HUES6 (cell line): ENCODE measurements at regions not wholly inside any gene's neighbourhood (a gene's known extent, or its start where the extent isn't known, plus 50 kb on each side); places are given as distances from the start of the nearest gene placed in this dataset.
"Not testable (repeated sequence)": the region's sequence is repeated elsewhere in the genome, so short reads cannot be mapped to it uniquely, and the experiment has no call there.

ENCODE experiments used
- H3K27ac ChIP-seq: 2 replicates; pipeline ENCODE4 v1.7.0; 2013; ENCODE audit warnings: low read depth, mild to moderate bottlenecking, low read length, inconsistent platforms
- H3K27me3 ChIP-seq: 2 replicates; pipeline ENCODE4 v1.6.1; 2013; ENCODE audit warnings: low read length; ENCODE audit not compliant: control insufficient read depth, insufficient read depth
- H3K36me3 ChIP-seq: 2 replicates; pipeline ENCODE4 v1.6.1; 2013; ENCODE audit warnings: low read length; ENCODE audit not compliant: control insufficient read depth, insufficient read depth
- H3K4me1 ChIP-seq: 2 replicates; pipeline ENCODE4 v1.6.1; 2013; ENCODE audit warnings: low read length; ENCODE audit not compliant: control insufficient read depth, insufficient read depth
- H3K4me3 ChIP-seq: 2 replicates; pipeline ENCODE4 v1.5.1; 2013; ENCODE audit warnings: low read depth, low read length
- H3K9ac ChIP-seq: one replicate; pipeline ENCODE4 v1.6.1; 2013; ENCODE audit warnings: mild to moderate bottlenecking, low read length
- H3K9me3 ChIP-seq: 2 replicates; pipeline ENCODE4 v1.6.1; 2013; ENCODE audit warnings: low read depth, low read length; ENCODE audit not compliant: control insufficient read depth, insufficient read depth

GRCh38 chr4:13912966-13913365 lies 285.4 kb upstream of the BOD1L1 start:
- Histone ChIP-seq H3K36me3 (no peaks in the 10 kb centered on the region), H3K4me1 (0 out of 2 replicates have a peak, but pooled peaks cover under 1% of the 10 kb centered on the region), H3K27me3 (no peaks in the 10 kb centered on the region), H3K9me3 (no peaks in the 10 kb centered on the region), H3K9ac (no peak overlapping the region), H3K27ac (no peak overlapping the region), H3K4me3 (no peak overlapping the region)

GRCh38 chr4:13917015-13917414 lies 289.5 kb upstream of the BOD1L1 start:
- Histone ChIP-seq H3K9ac (no peak overlapping the region), H3K4me1 (peaks cover 17% of the 10 kb centered on the region), H3K9me3 (no peaks in the 10 kb centered on the region), H3K27ac (no peak overlapping the region), H3K4me3 (no peak overlapping the region), H3K27me3 (no peaks in the 10 kb centered on the region), H3K36me3 (no peaks in the 10 kb centered on the region)

DNA sequence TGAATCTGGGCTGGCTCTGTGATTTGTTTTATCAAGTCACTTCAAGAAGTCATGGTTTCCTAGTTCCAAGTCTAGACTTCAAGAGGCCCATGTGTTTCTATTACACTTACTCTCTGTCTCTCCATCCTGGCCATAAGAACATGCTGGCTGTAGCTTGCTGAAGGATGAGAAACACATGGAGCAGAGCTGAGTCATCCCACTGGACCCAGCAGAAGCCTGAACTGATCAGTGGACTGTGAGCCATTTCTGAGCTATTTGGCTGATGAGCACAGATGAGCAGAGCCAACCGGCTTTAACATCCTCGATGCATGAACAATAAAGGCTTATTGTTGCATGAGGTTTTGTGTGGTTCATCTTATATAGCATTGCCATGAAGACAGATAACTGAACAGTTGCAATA lies 290.6 kb upstream of the BOD1L1 start:
- Histone ChIP-seq H3K27me3 (no peaks in the 10 kb centered on the region), H3K9me3 (no peaks in the 10 kb centered on the region), H3K4me3 (no peak overlapping the region), H3K36me3 (no peaks in the 10 kb centered on the region), H3K27ac (no peak overlapping the region), H3K9ac (no peak overlapping the region), H3K4me1 (peaks cover 17% of the 10 kb centered on the region)

DNA sequence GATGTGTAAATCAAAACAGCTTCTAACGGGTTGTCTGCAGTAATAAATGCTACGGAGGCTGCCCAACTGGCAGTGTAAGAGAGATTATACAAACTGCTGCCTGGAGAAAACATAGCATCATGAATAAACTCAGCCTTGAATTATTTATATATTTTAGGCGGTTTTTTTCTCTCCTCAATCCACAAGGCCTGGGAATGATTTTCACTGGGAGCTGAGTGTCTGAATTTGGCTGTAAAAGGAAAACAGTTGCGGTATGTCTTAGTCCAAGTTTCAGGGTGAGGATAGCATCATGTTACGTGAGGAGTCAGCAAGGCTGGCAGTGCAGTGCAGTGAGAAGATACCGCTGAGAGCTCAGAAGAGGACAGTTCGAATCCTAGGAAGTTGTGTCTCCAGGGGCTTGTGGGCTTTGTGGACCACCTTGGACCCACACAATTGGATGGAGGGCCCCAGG lies 291.5 kb upstream of the BOD1L1 start:
- peaks cover 17% of the 10 kb centered on the region for H3K4me1 ChIP-seq
- H3K36me3 ChIP-seq = no peaks in the 10 kb centered on the region
- H3K27me3 ChIP-seq = no peaks in the 10 kb centered on the region
- H3K4me3 ChIP-seq = no peak overlapping the region
- no peaks in the 10 kb centered on the region for H3K9me3 ChIP-seq
- H3K9ac ChIP-seq = no peak overlapping the region
- no peak overlapping the region for H3K27ac ChIP-seq

GRCh38 chr4:13920111-13920875 lies 292.8 kb upstream of the BOD1L1 start:
- no peaks in the 10 kb centered on the region for H3K9me3 ChIP-seq
- H3K4me3 ChIP-seq = no peak overlapping the region
- no peaks in the 10 kb centered on the region for H3K27me3 ChIP-seq
- H3K4me1 ChIP-seq = peaks cover 17% of the 10 kb centered on the region
- peak overlapping the region; percentile 52; the same call in 1 of the 2 replicates for H3K27ac ChIP-seq
- H3K9ac ChIP-seq = peak overlapping the region; percentile 42
- no peaks in the 10 kb centered on the region for H3K36me3 ChIP-seq

DNA sequence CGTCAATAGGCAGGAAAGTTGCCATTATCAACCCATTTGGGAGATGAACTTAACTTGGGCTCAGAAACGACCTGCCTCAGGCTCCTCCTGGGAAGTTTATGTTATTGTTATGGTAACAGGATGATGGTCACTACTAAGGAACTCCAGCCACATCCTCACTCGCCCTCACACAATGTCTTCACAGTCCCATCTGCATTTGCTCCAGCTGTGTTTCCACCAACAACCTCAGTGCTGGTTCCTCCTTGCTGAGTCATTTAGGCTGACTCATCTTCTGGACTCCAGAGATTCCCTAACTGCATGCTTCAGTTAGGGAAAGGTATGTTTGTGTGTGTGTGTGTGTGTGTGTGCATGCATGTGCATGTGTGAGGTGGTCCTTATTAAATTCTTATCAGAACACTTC lies 293.4 kb upstream of the BOD1L1 start:
- no peak overlapping the region for H3K4me3 ChIP-seq
- H3K27ac ChIP-seq = peak overlapping the region; percentile 52; the same call in 1 of the 2 replicates
- H3K36me3 ChIP-seq = no peaks in the 10 kb centered on the region
- H3K27me3 ChIP-seq = no peaks in the 10 kb centered on the region
- H3K4me1 ChIP-seq = peaks cover 17% of the 10 kb centered on the region
- peak overlapping the region; percentile 42 for H3K9ac ChIP-seq
- H3K9me3 ChIP-seq = no peaks in the 10 kb centered on the region

DNA sequence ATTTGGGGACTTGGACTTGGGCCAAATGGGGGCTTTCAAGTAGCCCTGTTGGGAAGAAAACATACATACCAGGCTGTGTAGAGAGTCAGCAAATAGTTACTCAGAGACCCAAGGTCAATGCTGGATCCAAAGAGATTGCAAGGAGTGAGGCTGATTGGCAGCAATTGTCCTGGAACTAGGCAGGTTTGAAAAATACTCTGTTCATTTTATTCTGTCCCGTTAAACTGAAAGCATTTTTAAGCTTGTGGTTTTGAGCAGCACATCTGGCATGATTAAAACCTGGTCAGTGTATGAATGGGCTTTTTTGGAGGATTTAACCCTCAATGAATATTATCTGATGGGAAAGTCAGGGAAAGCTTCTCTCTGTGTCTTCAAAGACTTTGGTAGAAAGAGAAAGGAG lies 294.3 kb upstream of the BOD1L1 start:
- peak overlapping the region; percentile 25; the same call in 1 of the 2 replicates for H3K27ac ChIP-seq
- H3K4me1 ChIP-seq = peaks cover 17% of the 10 kb centered on the region
- H3K9ac ChIP-seq = no peak overlapping the region
- H3K4me3 ChIP-seq = no peak overlapping the region
- no peaks in the 10 kb centered on the region for H3K9me3 ChIP-seq
- no peaks in the 10 kb centered on the region for H3K36me3 ChIP-seq
- H3K27me3 ChIP-seq = no peaks in the 10 kb centered on the region

- H3K9ac ChIP-seq = no peak overlapping the region
- H3K27me3 ChIP-seq = no peaks in the 10 kb centered on the region
- no peak overlapping the region for H3K27ac ChIP-seq
- peaks cover 17% of the 10 kb centered on the region for H3K4me1 ChIP-seq
- H3K9me3 ChIP-seq = no peaks in the 10 kb centered on the region
- H3K36me3 ChIP-seq = no peaks in the 10 kb centered on the region
- H3K4me3 ChIP-seq = no peak overlapping the region
These were observed 294.9 kb upstream of the BOD1L1 start for GRCh38 chr4:13922459-13922858.

- Histone ChIP-seq H3K36me3 (no peaks in the 10 kb centered on the region), H3K4me1 (peaks cover 17% of the 10 kb centered on the region), H3K27me3 (no peaks in the 10 kb centered on the region), H3K9ac (no peak overlapping the region), H3K4me3 (no peak overlapping the region), H3K27ac (no peak overlapping the region), H3K9me3 (no peaks in the 10 kb centered on the region)
These were observed 295.5 kb upstream of the BOD1L1 start for GRCh38 chr4:13922873-13923645.

DNA sequence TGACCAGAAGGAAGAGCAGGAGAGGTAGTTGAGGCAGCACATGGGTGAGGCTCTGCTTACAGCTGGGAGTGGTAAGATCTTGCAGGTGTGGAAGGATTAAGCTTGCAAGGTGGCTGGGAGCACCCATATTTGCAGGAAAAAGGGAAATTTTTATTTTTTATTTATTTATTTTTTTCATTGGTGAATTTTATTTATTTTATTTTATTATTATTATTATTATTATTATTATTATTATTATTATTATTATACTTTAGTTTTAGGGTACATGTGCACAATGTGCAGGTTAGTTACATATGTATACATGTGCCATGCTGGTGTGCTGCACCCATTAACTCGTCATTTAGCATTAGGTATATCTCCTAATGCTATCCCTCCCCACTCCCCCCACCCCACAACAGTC lies 297.4 kb upstream of the BOD1L1 start:
- H3K9ac ChIP-seq, H3K27ac ChIP-seq, H3K27me3 ChIP-seq, H3K9me3 ChIP-seq, H3K36me3 ChIP-seq, H3K4me3 ChIP-seq: not testable (repeated sequence)
- H3K4me1 ChIP-seq = peaks cover 17% of the 10 kb centered on the region

- no peak overlapping the region for H3K27ac ChIP-seq
- H3K9me3 ChIP-seq = no peaks in the 10 kb centered on the region
- H3K36me3 ChIP-seq = no peaks in the 10 kb centered on the region
- no peaks in the 10 kb centered on the region for H3K27me3 ChIP-seq
- H3K4me1 ChIP-seq = no peaks in the 10 kb centered on the region
- no peak overlapping the region for H3K9ac ChIP-seq
- no peak overlapping the region for H3K4me3 ChIP-seq
These were observed 300.7 kb upstream of the BOD1L1 start for GRCh38 chr4:13928214-13928613.
